ENCODE measurements at regions not wholly inside any gene's neighbourhood (a gene's known extent, or its start where the extent isn't known, plus 50 kb on each side); places are given as distances from the start of the nearest gene placed in this dataset.
"Not testable (repeated sequence)": the region's sequence is repeated elsewhere in the genome, so short reads cannot be mapped to it uniquely, and the experiment has no call there.

- DNase-seq, result no peak
Observed at GRCh38 chrX:9390121-9390520, 74.7 kb upstream of the TBL1X start.

GRCh38 chrX:9390693-9391368 lies 74.0 kb upstream of the TBL1X start:
- no peak for DNase-seq

GRCh38 chrX:9392445-9392844 lies 72.4 kb upstream of the TBL1X start:
- DNase-seq, result no peak

- DNase-seq, result no peak
Observed at GRCh38 chrX:9393571-9393970, 71.3 kb upstream of the TBL1X start.

GRCh38 chrX:9394212-9394611 lies 70.6 kb upstream of the TBL1X start:
- DNase-seq, result no peak

GRCh38 chrX:9396930-9397329 lies 67.9 kb upstream of the TBL1X start:
- DNase-seq, result no peak

- DNase-seq, result no peak
Observed at GRCh38 chrX:9401051-9401450, 63.8 kb upstream of the TBL1X start.

GRCh38 chrX:9403374-9403773 lies 61.5 kb upstream of the TBL1X start:
- no peak for DNase-seq

- DNase-seq, result not testable (repeated sequence)
Observed at GRCh38 chrX:9405635-9406034, 59.2 kb upstream of the TBL1X start.

GRCh38 chrX:9410889-9411288 lies 54.0 kb upstream of the TBL1X start:
- DNase-seq, result not testable (repeated sequence)

GRCh38 chrX:9411682-9412081 lies 53.2 kb upstream of the TBL1X start:
- DNase-seq, result not testable (repeated sequence)

GRCh38 chrX:9414416-9414815 lies 50.4 kb upstream of the TBL1X start:
- no peak for DNase-seq
